ENCODE measurements at regions not wholly inside any gene's neighbourhood (a gene's known extent, or its start where the extent isn't known, plus 50 kb on each side); places are given as distances from the start of the nearest gene placed in this dataset.

DNA sequence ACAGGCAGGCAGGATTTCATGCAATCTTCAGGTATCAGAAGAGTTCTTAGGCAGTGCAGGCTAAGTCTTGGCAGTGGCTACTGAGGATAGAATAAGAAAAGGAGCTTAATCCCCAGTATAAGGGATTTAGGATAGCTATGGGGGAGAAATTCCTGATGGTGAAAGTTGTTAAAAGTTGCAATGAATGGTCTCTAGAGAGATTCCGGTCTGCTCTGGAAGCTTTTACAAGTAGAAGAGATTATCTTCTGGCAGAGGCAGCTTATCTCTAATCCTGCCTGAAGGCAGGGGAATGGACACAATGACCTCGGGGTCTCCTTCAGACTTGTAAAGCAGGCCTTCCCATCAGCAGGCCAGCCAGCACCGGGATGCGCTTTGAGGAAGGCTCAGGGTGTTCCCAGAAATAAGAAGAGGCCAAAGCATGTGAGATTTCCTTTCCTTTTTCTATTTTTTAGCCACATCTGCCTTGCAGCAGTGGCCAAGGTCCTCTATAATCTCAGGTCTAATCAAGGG is 253.9 kb upstream of the KLHL29 start:
- DNase-seq: no peak

DNA sequence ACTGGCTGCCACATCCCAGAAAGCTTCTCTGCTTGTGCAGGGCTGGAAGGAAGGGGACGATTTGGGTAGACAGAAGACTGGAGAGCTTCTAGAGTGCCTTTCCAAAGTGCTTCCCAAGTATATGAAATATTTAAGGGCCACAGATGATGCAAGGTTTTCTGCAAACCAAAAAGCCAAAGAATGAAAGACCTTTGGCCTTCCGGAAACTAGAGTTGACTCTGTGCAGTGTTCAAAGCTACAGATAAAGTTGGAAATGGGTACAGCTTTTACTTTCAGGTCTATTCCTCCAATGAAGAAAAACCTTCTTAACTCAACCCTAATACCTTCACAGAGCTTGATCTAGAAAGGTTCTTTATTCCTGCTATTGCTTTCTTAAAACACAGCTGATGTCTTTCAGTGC is 253.0 kb upstream of the KLHL29 start:
- no peak for DNase-seq

DNA sequence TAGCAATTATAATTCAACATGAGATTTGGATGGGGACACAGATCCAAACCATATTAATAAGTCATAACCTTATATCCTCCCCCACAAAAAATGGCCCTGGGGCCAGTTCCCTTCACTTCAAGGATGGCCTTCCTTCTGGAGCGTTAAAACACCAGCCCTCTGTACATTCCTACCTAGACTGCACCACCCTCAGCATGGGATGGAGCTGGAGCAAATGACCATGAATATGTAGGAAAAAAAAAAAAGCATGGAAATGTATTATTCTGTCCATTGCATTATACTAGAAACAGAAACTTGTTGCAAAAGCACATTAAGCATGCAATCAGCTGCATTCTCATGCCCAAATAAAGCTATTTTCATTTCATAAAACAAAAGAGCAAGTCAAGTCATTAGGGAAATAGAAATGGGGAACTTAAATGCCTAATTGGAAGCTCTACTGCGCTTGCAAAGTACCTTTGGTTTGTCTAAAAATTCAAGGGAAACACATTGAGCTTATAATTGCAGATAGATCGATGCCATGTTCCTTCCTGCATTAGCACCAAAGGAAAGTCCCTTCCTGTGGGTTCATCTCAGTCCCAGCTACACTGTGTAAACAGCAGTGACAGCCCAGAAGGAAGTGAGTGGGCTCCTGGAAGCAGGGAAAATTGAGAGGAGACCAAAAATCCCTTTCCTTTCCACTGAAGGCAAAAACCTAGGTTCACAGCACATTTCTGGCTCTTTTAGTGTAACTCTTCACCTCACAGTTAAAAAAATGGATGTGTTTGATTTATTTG is 252.0 kb upstream of the KLHL29 start:
- DNase-seq: no peak

DNA sequence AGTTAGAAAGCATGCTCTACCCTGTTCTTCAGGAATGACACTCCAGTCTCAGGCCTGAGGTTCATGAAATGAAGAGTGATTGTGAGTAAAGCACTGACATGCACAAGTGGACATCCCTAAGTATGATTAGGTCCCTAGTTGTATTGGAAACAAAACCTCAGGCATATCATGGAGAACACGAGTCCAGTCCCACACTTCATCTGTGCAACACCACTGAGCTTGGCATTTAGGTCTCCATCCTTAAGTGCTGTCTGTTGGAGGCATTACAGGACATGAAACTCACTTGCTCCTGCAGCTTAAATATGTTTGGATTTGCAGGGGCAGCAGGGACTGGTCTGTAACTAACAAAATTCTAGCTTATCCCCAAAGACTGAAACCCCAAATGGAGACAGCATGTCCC is 250.3 kb upstream of the KLHL29 start:
- no peak for DNase-seq

DNA sequence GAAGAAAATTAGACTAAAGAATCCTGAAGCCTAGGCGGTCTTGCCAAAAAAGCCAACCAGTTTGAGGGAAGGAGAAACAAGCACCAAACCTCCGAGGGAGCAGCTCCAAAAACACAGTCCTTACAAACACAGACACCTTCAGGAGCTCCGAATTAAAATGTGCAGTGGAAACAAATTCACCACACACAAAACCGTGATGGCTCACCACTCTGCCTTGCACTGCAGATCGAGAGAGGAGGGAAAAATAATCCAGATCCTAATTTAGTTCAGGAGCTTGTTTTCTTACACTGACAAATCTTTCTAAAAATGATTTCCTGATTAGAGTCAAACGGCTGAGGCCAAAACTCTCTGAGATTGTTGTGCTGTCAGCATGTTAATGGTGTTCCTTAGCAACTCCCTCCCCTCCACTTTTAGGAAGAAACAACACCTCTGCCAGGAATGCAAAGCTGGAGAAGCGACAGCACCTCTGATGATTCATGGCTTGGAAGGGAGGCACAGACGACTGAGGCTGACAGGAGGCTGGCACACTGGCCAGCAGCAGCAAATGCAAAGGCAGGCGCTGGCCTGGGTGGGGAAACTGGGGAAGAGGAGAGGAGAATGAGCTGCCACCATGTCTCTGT is 249.4 kb upstream of the KLHL29 start:
- no peak for DNase-seq

DNA sequence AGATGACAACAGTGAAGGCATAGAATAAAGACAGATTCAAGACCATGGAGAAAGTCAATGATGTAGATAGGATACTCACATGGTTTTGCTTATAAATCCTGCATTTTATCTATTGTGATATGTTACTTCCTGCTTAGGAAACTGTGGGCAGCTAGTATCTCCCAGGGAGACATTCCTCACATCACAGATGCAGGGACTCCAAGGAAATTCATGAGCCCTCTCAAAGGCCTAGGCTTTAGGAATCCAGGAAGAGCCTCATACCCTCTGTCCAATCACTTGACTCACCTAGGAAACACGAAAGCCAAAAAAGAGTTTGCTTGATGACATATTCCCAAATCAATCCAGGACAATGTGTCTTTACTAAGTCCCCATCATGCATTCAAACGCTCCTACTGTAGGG is 247.8 kb upstream of the KLHL29 start:
- DNase-seq: no peak

DNA sequence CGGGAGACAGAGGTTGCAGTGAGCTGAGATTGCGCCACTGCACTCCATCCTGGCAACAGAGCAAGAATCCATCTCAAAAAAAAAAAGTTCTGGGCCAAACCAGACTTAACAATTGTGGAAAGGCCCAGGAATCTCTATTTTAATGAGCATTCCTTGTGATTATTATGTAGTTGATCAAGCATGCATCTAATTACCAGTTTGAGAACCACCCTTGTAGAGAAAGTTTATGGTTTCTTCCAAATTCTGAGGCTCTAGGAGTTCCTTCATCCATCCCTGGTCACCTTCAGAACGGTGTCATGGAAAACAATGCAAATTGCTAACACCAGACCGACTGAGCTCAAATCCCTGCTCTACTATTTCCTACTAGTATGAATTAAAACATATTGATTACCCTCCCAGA is 246.3 kb upstream of the KLHL29 start:
- no peak for DNase-seq

DNA sequence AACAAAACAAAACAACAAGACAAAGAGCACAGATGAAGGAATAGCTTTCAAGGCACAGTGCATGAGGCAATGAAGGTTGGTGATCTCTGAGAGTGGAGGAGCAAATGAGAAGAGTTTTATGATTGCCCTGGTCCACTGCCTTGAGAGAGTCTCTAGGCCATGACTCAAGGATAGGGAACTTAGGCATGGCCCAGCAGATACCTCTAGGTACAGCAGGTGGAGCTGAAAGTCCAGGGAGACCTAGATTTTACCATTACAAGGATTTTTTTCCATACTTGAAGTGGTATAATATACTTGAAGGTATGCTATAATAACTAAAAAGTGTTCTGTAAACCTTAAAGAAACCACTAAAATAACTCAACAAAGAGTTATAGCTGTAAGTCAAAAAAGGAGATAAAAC is 239.5 kb upstream of the KLHL29 start:
- DNase-seq: no peak

DNA sequence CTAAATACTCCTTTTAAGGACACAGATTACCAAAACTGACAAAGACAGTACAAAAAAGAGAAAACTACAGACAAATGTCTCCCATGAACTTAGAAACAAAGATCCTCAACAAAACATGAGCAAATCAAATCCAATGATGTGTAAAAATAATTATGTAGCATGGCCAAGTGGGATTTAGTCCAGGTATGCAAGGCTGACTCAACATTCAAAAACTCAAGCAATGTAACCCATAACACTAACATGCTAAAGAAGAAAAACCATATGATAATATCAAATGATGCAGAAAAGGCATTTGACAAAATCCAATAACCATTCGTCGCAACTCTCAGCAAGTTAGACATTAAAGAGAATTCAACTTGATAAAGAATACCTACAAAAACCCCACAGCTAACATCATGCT is 239.0 kb upstream of the KLHL29 start:
- no peak for DNase-seq

DNA sequence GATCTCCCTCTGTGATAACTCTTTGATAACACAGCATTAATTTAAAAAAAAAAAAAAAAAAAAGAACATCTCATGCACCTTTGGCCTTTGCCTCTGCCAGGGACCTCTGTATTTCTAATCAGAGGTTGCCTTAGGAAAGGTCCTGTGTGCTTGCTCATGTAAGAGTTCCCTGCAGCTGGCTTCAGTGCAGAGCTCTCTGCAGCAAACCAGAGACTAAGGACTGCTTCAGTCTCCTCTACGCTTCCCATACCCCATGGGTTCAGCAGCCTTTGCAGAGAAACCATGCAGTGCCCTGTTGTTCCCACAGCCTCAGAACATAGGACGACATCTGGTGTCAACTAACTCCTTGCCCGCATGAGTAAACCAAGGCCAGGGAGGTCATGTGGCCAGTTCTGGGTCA is 236.6 kb upstream of the KLHL29 start:
- no peak for DNase-seq

DNA sequence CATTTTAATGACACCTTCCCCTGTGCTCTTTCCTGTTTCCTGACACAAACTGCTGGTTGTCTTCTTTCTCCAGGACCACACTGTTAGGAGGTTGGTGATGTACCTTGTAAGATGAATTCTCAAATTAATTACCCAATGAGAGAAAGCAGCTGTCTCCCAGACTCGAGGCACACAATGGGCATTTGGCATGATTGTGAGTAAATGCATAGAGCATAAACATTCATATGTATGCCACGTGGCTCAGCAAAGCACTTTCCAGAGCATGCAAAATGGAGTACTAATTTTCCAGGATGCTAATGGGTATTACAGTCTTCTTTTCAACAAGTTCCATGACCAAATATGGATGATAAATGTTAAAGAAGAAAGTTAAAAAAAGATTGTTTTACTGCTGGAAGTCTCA is 235.2 kb upstream of the KLHL29 start:
- no peak for DNase-seq

DNA sequence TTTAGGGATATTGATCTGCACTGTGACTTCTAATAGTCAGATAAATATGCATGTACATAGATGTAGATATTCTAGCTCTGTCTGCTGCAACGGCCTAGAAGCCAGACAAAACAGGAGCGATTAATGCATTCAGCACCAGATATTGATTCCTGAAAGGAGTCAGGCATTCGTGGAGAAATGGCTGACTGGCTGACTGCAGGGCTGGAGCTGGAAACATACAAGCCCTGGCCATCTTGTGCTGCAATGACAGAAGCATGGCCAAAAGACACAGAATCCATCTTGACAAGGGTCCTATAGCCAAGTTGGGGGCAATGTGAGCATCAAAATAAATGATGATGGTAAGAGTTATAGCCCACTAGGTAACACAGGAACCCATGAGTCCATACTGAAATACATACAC is 231.5 kb upstream of the KLHL29 start:
- DNase-seq: no peak

DNA sequence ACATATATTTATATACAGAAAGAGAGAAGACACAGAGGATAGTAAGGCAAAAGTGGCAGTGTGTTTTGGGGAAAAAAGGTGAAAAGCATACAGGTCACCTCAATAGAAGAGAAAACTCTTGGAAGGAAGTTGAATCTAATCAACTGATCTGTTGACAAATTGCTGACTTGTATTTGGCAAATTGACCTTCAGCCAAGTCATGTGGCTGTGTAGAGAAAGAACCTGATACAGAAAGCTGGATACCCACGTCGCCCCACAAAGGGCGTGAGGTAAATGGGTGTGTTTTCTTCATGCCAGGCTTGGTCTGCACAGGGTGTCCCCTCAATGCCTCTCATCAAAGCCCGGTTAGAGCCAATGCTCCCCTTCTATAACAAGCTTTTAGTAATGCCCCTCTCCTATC is 230.0 kb upstream of the KLHL29 start:
- DNase-seq: no peak

DNA sequence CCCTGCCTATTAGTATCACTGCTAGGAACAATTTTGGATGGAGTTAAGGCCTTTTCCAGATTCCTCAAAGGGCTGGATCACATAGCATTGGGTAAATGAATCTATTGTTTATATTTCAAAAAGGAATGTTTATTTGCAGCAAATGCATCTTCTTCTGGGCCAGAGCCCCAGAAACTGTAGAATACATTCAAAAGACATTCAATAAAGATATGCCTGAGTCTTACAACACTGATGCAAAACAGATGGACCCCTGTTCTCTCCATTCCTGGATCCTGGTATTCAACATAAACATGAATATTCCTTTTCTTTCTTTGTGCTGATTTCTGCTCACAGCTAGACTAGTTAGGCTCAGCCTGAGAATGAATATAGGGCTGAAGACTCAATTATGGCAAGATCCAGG is 227.2 kb upstream of the KLHL29 start:
- DNase-seq: no peak

DNA sequence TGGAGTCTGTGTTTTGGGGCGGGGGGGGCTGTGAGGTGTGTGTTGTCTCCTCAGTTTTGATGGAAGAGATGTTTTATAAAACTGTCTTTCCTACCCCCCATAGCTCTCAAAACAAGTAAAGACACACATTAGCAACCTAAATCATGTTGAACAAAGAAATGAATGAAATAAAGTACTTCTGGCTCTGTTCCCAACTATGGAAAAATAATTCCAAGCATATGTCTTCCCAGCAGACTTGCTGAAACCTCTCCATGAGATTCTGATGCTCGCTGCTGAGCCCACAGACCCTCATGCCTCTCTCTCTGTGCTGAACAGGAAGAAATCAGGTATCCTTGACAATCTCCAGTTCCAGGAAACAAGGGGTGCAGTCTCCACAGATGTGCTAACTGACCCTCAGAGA is 226.7 kb upstream of the KLHL29 start:
- no peak for DNase-seq

DNA sequence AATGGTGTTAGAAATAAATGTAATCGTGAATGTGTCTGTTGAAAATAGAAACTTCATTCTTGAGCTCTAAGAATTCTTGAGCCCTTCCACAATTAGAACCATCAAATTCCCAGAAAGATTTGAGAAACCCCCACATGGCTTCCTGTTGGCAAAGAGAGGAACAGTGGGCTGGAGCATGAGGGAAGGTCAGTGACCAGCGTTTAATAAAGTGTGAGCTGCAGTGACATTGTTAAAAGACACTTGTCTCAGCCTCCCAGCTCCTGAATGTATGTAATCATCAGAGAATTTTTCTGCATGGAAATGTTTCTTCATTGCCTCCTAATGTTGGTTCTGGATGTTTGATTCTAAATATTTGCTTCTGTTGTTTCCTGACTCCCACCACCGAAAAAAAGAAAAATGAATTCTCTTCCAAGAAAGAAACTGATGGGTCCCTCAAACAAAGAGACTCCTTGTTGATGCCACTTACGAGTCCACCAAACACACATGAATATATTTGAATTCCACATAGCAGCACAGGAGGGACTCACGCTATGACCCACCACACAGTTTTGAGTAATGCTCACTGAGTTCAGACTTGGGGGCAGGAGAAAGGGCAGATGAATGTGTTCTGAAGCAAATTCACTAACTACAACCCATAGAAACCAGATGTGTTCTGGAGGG is 225.1 kb upstream of the KLHL29 start:
- DNase-seq: no peak

DNA sequence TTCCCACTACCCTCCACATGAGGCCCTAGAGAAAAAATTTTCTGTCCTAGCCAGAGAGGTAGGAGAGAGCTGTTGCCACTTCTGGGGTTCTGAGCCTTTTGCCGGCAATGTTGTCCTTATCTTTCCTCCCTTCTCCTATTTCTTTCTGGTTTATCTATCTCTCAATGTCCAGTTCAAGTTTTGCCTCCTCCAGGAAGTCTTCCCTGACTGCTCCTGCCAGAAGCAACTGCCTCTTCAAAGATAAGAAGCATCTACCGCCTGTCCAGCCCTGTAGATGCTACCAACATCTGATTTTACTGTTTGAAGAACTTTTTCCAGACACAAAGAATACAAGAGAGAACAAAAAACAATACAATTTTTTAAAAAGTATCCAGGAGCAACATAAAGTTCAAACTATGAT is 220.8 kb upstream of the KLHL29 start:
- DNase-seq: no peak

DNA sequence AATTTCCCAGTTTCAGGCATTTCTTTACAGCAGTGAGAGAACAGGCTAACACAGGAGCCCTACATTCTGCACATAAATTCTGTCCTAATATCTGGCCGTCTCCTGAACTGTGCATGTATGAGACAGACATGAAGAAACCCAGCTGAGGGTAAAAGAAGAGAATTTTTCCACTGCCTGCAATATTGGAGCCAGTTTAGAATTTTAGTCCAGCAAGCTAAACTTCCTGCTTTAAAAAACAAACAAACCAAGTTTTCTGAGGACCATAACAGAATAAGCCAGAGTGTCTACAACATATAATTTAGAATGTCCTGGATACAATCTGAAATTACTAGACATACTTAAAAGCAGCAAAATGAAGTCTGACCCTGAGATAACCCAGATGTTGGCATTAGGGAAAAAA is 215.1 kb upstream of the KLHL29 start:
- DNase-seq: no peak

DNA sequence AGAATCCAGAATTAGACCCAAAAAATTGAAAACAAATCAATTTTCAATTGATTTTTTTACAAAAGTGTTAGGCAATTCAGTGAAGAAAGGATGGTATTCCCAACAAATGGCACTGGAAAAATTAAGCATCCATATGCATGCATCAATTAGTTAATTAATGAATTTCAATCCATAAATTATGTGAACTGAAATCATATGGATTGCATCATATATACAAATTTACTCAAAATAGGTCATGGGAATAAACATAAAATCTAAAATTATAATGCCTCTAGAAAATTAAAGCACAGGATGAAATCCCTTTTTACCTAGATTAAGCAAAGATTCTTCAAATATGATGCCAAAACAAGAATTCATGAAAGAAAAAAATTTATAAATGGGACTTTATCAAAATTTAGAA is 213.9 kb upstream of the KLHL29 start:
- DNase-seq: no peak

DNA sequence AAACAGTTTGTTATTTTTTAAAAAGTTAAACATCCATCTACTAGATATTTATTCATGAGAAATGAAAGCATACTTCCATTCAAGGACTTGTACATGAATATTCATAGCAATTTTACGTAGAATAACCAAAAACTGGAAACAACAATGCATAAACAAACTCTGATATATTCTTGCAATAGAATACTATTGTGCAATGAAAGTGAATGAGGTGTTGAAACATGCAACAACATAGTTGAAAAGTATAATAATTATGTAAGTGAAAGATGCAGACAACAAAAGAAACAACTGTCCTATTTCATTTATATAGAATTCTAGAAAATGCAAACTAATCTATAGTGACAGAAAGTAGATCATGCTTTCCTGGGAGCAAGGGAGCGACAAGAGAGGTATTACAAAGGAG is 206.6 kb upstream of the KLHL29 start:
- no peak for DNase-seq

DNA sequence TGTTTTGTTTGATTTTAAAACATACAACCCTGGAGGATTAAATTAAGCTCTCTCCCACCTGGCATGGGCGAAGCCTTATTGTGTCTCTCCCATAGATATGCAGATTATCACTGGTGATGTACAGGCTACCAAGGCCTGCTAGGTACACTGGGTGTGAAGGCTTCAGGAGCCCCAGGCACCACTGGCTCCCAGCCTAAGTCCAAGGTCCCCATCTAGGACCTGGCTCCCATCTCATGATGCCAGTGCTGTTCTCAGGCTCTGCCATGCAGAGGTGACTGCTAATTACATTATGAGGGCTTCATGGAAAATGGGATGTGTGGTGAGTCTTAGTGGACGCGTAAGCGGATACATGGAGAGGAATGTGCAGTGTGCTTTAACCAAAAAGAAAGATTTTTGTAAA is 201.2 kb upstream of the KLHL29 start:
- no peak for DNase-seq

DNA sequence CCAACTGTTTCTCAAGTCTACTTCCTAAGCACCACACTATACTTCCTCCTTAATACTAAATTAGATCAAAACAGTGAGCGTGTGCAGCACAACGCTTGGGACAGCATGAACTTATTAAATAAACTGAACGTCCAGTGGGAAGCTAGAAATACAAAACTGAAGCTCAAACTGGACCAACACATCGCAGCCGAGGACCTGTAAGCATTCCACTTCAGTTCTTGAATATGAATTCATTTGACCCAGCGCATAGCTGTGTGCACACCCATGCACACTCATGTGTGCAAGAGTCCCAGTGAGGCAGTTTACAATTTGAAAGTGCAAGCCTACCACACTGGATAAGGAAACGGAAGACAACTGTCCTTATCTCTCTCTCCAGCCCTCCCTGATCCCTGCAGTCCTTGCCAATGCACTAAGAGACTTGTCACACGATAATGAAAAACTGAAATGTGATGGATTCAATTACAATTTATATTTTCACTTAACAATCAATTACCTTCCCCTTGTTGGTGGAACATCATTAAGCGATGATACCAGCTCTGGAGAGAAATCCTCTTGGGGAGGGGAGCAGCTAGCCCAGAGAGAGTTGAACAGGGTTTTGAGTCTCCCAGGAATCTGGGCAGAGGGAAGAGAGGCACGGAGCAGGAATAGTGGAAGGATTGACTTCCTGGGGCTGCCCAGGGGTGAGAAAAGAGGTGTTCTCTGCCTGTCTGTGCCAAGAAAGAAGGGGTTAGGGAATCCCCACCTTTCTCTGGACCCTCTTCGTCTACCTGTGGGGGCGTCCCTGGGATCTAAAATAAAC is 186.5 kb upstream of the KLHL29 start:
- DNase-seq: no peak

DNA sequence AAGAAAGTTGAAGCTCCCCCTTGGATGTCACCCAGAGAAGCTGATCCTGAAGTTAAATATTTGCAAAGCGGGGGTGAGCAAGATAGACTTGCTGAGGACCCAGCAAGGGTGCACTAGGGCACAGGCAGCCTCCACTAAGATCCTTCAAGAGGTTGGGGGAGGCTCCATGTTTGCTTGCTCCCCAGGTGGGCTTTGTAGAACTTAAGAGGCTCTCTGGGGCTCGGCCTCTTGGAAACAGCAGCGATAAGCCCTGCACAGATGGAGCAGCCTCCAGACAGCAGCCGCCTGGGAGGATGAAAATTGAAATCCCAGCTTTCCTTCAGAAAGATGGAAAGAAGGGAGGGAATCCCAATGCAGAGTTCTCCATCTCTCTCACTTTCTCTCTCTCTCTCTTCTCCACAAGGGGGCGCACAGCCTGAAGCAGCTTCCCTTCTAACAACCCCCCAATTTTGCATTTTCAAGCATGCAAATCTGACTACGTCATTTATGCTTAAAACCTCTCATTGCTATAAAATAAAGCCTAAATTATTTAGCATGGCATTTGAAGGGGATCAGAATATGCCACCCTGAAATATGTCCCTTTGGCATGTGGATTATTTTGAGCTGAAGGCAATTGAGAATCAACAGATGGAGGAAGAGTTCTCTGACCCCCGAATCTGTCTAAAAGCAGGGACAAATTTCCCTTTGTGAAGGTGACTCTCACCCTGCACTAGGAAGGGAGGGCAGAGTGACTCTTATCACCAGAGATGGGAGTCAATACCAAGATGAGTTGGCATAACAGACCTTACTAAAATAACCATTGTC is 185.7 kb upstream of the KLHL29 start:
- no peak for DNase-seq
